Central memory CD8-positive, alpha-beta T cell (primary cell): ENCODE measurements at regions not wholly inside any gene's neighbourhood (a gene's known extent, or its start where the extent isn't known, plus 50 kb on each side); places are given as distances from the start of the nearest gene placed in this dataset.

ENCODE experiments used
- ATAC-seq: fragments of 150-1000 bp; cut with Tn5 transposase; replicated peaks from 2 replicates; pipeline ENCODE4 v1.10.0; 2022; ENCODE audit warnings: mild to moderate bottlenecking, moderate FRiP score, moderate number of reproducible peaks; ENCODE audit not compliant: poor library complexity, severe bottlenecking; ENCODE audit errors: extremely low read depth
- DNase-seq, 2 donors: peaks; one replicate each; pipeline ENCODE4 v3.0.0; 2021; ENCODE audit warnings: low spot score in 2 of 2
- H3K27ac Mint-ChIP-seq: one replicate; pipeline ENCODE4 v1.8.0; 2022; ENCODE audit warnings: low read depth, mild to moderate bottlenecking, moderate library complexity, mixed read lengths
- H3K27me3 Mint-ChIP-seq: one replicate; pipeline ENCODE4 v1.8.0; 2022; ENCODE audit warnings: mixed read lengths
- H3K36me3 Mint-ChIP-seq: one replicate; pipeline ENCODE4 v1.8.0; 2022; ENCODE audit warnings: mild to moderate bottlenecking, moderate library complexity, mixed read lengths; ENCODE audit not compliant: insufficient read depth
- H3K4me1 Mint-ChIP-seq: one replicate; pipeline ENCODE4 v1.8.0; 2022; ENCODE audit warnings: mixed read lengths
- H3K4me3 Mint-ChIP-seq: one replicate; pipeline ENCODE4 v1.8.0; 2022; ENCODE audit warnings: mild to moderate bottlenecking, moderate library complexity, mixed read lengths
- H3K9me3 Mint-ChIP-seq: one replicate; pipeline ENCODE4 v1.8.0; 2022; ENCODE audit warnings: mixed read lengths

GRCh38 chr22:47449508-47450270 is 687.2 kb downstream of the TBC1D22A start:
- no peak for DNase-seq
- Mint-ChIP-seq H3K27me3 (peaks cover 70% of the 10 kb centered on the region), H3K4me3 (no peak overlapping the region), H3K9me3 (peaks cover 12% of the 10 kb centered on the region), H3K4me1 (no peaks in the 10 kb centered on the region), H3K36me3 (no peaks in the 10 kb centered on the region), H3K27ac (no peak overlapping the region)
- no peak for ATAC-seq

GRCh38 chr22:47448231-47449223 is 686.1 kb downstream of the TBC1D22A start:
- H3K36me3 Mint-ChIP-seq, result no peaks in the 10 kb centered on the region
- ATAC-seq (no peak), DNase-seq (no peak)
- peaks cover 62% of the 10 kb centered on the region for H3K27me3 Mint-ChIP-seq
- no peaks in the 10 kb centered on the region for H3K4me1 Mint-ChIP-seq
- peaks cover 5% of the 10 kb centered on the region for H3K9me3 Mint-ChIP-seq
- H3K27ac Mint-ChIP-seq, result no peak overlapping the region
- no peak overlapping the region for H3K4me3 Mint-ChIP-seq

GRCh38 chr22:47446821-47447810 is 684.7 kb downstream of the TBC1D22A start:
- H3K4me1 Mint-ChIP-seq, result no peaks in the 10 kb centered on the region
- H3K9me3 Mint-ChIP-seq, result peaks cover 6% of the 10 kb centered on the region
- no peaks in the 10 kb centered on the region for H3K36me3 Mint-ChIP-seq
- H3K27ac Mint-ChIP-seq, result no peak overlapping the region
- DNase-seq (no peak), ATAC-seq (no peak)
- H3K27me3 Mint-ChIP-seq, result peaks cover 60% of the 10 kb centered on the region
- H3K4me3 Mint-ChIP-seq, result no peak overlapping the region

GRCh38 chr22:47446331-47446730 is 683.9 kb downstream of the TBC1D22A start:
- no peak overlapping the region for H3K4me3 Mint-ChIP-seq
- H3K4me1 Mint-ChIP-seq, result no peaks in the 10 kb centered on the region
- peaks cover 53% of the 10 kb centered on the region for H3K27me3 Mint-ChIP-seq
- peaks cover 6% of the 10 kb centered on the region for H3K9me3 Mint-ChIP-seq
- no peak overlapping the region for H3K27ac Mint-ChIP-seq
- no peak for DNase-seq
- ATAC-seq, result no peak
- H3K36me3 Mint-ChIP-seq, result no peaks in the 10 kb centered on the region

- H3K4me3 Mint-ChIP-seq, result no peak overlapping the region
- H3K27ac Mint-ChIP-seq, result no peak overlapping the region
- H3K4me1 Mint-ChIP-seq, result no peaks in the 10 kb centered on the region
- no peaks in the 10 kb centered on the region for H3K36me3 Mint-ChIP-seq
- peaks cover 6% of the 10 kb centered on the region for H3K9me3 Mint-ChIP-seq
- DNase-seq (no peak), ATAC-seq (no peak)
- H3K27me3 Mint-ChIP-seq, result peaks cover 53% of the 10 kb centered on the region
These were observed 683.4 kb downstream of the TBC1D22A start for GRCh38 chr22:47445716-47446290.

GRCh38 chr22:47445212-47445611 is 682.8 kb downstream of the TBC1D22A start:
- H3K27ac Mint-ChIP-seq, result no peak overlapping the region
- no peaks in the 10 kb centered on the region for H3K4me1 Mint-ChIP-seq
- no peak for DNase-seq
- H3K36me3 Mint-ChIP-seq, result no peaks in the 10 kb centered on the region
- ATAC-seq, result no peak
- peaks cover 6% of the 10 kb centered on the region for H3K9me3 Mint-ChIP-seq
- no peak overlapping the region for H3K4me3 Mint-ChIP-seq
- peaks cover 49% of the 10 kb centered on the region for H3K27me3 Mint-ChIP-seq

- DNase-seq (no peak), ATAC-seq (no peak)
- no peak overlapping the region for H3K27ac Mint-ChIP-seq
- no peaks in the 10 kb centered on the region for H3K4me1 Mint-ChIP-seq
- no peaks in the 10 kb centered on the region for H3K36me3 Mint-ChIP-seq
- no peak overlapping the region for H3K4me3 Mint-ChIP-seq
- H3K27me3 Mint-ChIP-seq, result peaks cover 44% of the 10 kb centered on the region
- H3K9me3 Mint-ChIP-seq, result peaks cover 6% of the 10 kb centered on the region
These were observed 682.3 kb downstream of the TBC1D22A start for GRCh38 chr22:47444746-47445065.

GRCh38 chr22:47443836-47444745 is 681.6 kb downstream of the TBC1D22A start:
- Mint-ChIP-seq H3K27ac (no peak overlapping the region), H3K4me1 (no peaks in the 10 kb centered on the region), H3K27me3 (peaks cover 44% of the 10 kb centered on the region), H3K4me3 (no peak overlapping the region), H3K9me3 (peaks cover 6% of the 10 kb centered on the region), H3K36me3 (no peaks in the 10 kb centered on the region)
- ATAC-seq (no peak), DNase-seq (no peak)

- DNase-seq (no peak), ATAC-seq (no peak)
- Mint-ChIP-seq H3K27ac (no peak overlapping the region), H3K4me1 (no peaks in the 10 kb centered on the region), H3K27me3 (peaks cover 45% of the 10 kb centered on the region), H3K36me3 (no peaks in the 10 kb centered on the region), H3K4me3 (no peak overlapping the region), H3K9me3 (peaks cover 6% of the 10 kb centered on the region)
These were observed 680.4 kb downstream of the TBC1D22A start for GRCh38 chr22:47442821-47443220.

GRCh38 chr22:47439643-47440265 is 677.3 kb downstream of the TBC1D22A start:
- Mint-ChIP-seq H3K4me1 (no peaks in the 10 kb centered on the region), H3K9me3 (peaks cover 11% of the 10 kb centered on the region), H3K27ac (no peak overlapping the region), H3K27me3 (peaks cover 47% of the 10 kb centered on the region), H3K36me3 (no peaks in the 10 kb centered on the region), H3K4me3 (no peak overlapping the region)
- ATAC-seq, result no peak
- DNase-seq, result no peak

- H3K36me3 Mint-ChIP-seq, result no peaks in the 10 kb centered on the region
- no peak for ATAC-seq
- H3K27me3 Mint-ChIP-seq, result peaks cover 33% of the 10 kb centered on the region
- H3K9me3 Mint-ChIP-seq, result peaks cover 9% of the 10 kb centered on the region
- no peak for DNase-seq
- H3K4me3 Mint-ChIP-seq, result no peak overlapping the region
- no peak overlapping the region for H3K27ac Mint-ChIP-seq
- H3K4me1 Mint-ChIP-seq, result no peaks in the 10 kb centered on the region
These were observed 675.2 kb downstream of the TBC1D22A start for GRCh38 chr22:47437636-47438035.
